HEK293T (cell line): ENCODE measurements at regions not wholly inside any gene's neighbourhood (a gene's known extent, or its start where the extent isn't known, plus 50 kb on each side); places are given as distances from the start of the nearest gene placed in this dataset.

ENCODE experiments used
- ARNT ChIP-seq: fragments of 450-650 bp; IDR thresholded peaks from 2 replicates; pipeline ENCODE4 v1.6.1; 2017; ENCODE audit warnings: mild to moderate bottlenecking
- ELF4 ChIP-seq: fragments of 450-650 bp; IDR thresholded peaks from 2 replicates; pipeline ENCODE4 v1.6.1; 2017; ENCODE audit warnings: antibody characterized with exemption
- FOXA1 ChIP-seq: fragments of 450-650 bp; IDR thresholded peaks from 2 replicates; pipeline ENCODE4 v1.6.1; 2016; ENCODE audit warnings: mild to moderate bottlenecking
- FOXK2 ChIP-seq: fragments of 450-650 bp; IDR thresholded peaks from 2 replicates; pipeline ENCODE4 v1.6.1; 2016; ENCODE audit warnings: mild to moderate bottlenecking
- HDGF ChIP-seq: fragments of 450-650 bp; IDR thresholded peaks from 2 replicates; pipeline ENCODE4 v1.6.1; 2017; ENCODE audit warnings: antibody characterized with exemption, borderline replicate concordance
- SP1 ChIP-seq: fragments of 450-650 bp; IDR thresholded peaks from 2 replicates; pipeline ENCODE4 v1.6.1; 2017

GRCh38 chr3:87674397-87675161 is 384.2 kb downstream of the CGGBP1 start:
- TF ChIP-seq ARNT (no peak), HDGF (no peak), SP1 (no peak), ELF4 (no peak), FOXK2 (no peak), FOXA1 (no peak)
